Pancreas (tissue), 10 donors: ENCODE measurements at regions not wholly inside any gene's neighbourhood (a gene's known extent, or its start where the extent isn't known, plus 50 kb on each side); places are given as distances from the start of the nearest gene placed in this dataset.

Experiments used
- ATAC-seq, 4 donors: fragments of 200-7000 bp; cut with Tn5 transposase; one replicate each; pipeline versions ENCODE4 v1.8.0 to v1.9.1; 2020; ENCODE audit warnings: mild to moderate bottlenecking in 4 of 4, moderate library complexity in 4 of 4
- DNase-seq, 6 donors: peaks; one replicate each; pipeline ENCODE4 v3.0.0-alpha.2; 2020
- FAIRE-seq: peaks from 2 replicates; lab custom pipeline; 2012; peaks lifted over from hg19 to GRCh38; lab: Jason Lieb, UNC
- H3K27ac ChIP-seq, 4 donors: fragments of 200-600 bp; sonication (generic); 1 replicate in 3 of 4; 2 replicates in 1 of 4; pipeline versions ENCODE4 v1.5.0 to v1.8.0; 2020
- H3K27me3 ChIP-seq, 4 donors: fragments of 200-600 bp; one replicate each; pipeline ENCODE4 v1.8.0; 2021
- H3K36me3 ChIP-seq, 3 donors: fragments of 200-600 bp; sonication (generic) in 1 of 3; one replicate each; pipeline versions ENCODE4 v1.5.0 to v1.8.0; 2020 to 2021
- H3K4me1 ChIP-seq, 3 donors: fragments of 200-600 bp; one replicate each; pipeline ENCODE4 v1.8.0; 2021
- H3K4me3 ChIP-seq, 4 donors: fragments of 200-600 bp; sonication (generic) in 2 of 4; one replicate each; pipeline versions ENCODE4 v1.5.0 to v1.8.0; 2020 to 2021
- H3K9me3 ChIP-seq, 4 donors: fragments of 200-600 bp; one replicate each; pipeline ENCODE4 v1.8.0; 2021
- WGBS, 2 donors: extraction: QIAGEN DNeasy Blood & Tissue Kit; methylation state at CpG; one replicate each; pipeline ENCODE4 v1.1.7; 2013; 5-methylcytosine and 5-hydroxymethylcytosine counted together
- intact Hi-C, 3 donors: fragments of 100-400 bp; cut with DNase I; formaldehyde crosslinking; loops; one replicate each; pipeline versions ENCODE4 v1.11.1 to v1.14.2; 2022
- TF ChIP-seq, protein P1 (sequence below), 4 donors: fragments of 200-600 bp; sonication (generic) in 3 of 4; IDR thresholded peaks; one replicate each; pipeline versions ENCODE4 v1.5.0 to v1.8.0; 2021; ENCODE audit warnings: antibody characterized with exemption in 4 of 4
- donor health status: healthy with polysubstance abuse.
- donor health status: DM: no; HTN: no; CAD: no; lungs with moderate emphysema.
- donor health status: DM: no; HTN: no; CAD: no.
- donor health status: control.
- donor health status: control.
- donor health status: Bipolar disorder and iron deficiency.
- donor health status: DM: yes; HTN: yes; CAD: no.
- donor health status: DM: no; HTN: no; CAD: no.
- donor health status: DM: no; HTN: no; CAD: no.
- donor health status: DM: yes; HTN: yes; CAD: no.

DNA sequence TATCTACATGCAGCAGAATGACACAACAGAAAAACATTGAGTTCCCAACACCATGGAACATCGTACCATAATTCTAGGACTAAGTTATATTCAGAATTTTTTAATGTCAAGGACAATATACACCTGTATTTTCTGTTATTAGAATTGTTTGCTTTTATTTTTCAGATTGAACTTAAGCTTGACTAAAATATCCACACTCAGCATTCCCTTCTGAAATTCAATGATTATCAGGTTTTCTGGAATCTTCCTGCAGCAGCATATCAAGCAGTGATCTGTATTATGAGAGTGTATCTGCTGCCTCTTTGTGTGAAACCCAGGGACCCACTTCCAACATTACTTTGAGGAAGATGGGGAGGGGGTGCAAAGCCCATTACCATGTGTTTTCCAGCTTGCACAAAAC lies 578.6 kb upstream of the JAG1 start:
- ATAC-seq, result no peak
- TF ChIP-seq, protein P1, sequence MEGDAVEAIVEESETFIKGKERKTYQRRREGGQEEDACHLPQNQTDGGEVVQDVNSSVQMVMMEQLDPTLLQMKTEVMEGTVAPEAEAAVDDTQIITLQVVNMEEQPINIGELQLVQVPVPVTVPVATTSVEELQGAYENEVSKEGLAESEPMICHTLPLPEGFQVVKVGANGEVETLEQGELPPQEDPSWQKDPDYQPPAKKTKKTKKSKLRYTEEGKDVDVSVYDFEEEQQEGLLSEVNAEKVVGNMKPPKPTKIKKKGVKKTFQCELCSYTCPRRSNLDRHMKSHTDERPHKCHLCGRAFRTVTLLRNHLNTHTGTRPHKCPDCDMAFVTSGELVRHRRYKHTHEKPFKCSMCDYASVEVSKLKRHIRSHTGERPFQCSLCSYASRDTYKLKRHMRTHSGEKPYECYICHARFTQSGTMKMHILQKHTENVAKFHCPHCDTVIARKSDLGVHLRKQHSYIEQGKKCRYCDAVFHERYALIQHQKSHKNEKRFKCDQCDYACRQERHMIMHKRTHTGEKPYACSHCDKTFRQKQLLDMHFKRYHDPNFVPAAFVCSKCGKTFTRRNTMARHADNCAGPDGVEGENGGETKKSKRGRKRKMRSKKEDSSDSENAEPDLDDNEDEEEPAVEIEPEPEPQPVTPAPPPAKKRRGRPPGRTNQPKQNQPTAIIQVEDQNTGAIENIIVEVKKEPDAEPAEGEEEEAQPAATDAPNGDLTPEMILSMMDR (IDR thresholded peaks at IDR 0.05), result no peak
- Histone ChIP-seq H3K36me3 (no peaks in the 10 kb centered on the region), H3K27ac (no peak overlapping the region), H3K27me3 (no peaks in the 10 kb centered on the region), H3K4me3 (no peak overlapping the region), H3K4me1 (no peaks in the 10 kb centered on the region), H3K9me3 (no peaks in the 10 kb centered on the region)
- DNase-seq, result no peak
- WGBS, 2 donors, result 82 to 93% methylated on average over 1 of the region's 1 CpG
- intact Hi-C loops, result no loop called here
- FAIRE-seq, result no peak

DNA sequence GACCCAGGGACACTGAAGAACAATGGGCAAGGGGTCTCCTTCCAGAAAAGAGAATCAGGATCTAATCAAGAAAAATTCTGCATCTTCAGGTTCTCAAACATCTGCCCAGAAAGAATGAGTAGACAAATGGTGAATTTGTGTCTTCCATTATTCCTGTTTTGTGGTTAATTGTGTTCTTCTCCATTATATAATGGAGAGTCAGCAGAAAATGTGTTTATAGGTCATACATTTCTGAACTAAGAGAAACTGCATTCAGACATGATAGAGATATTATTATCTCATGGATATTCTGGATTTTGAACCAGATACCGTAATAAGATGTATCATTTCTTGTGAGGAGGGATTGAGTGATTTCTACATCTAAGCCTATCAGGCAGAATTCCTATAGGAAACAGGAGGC lies 581.7 kb upstream of the JAG1 start:
- no peak overlapping the region for H3K27ac ChIP-seq
- 94 to 95% methylated on average over 1 of the region's 1 CpG for WGBS, 2 donors
- DNase-seq (no peak), FAIRE-seq (no peak), ATAC-seq (no peak)
- H3K36me3 ChIP-seq, result no peaks in the 10 kb centered on the region
- TF ChIP-seq, protein P1 (IDR thresholded peaks at IDR 0.05), result no peak
- no peaks in the 10 kb centered on the region for H3K9me3 ChIP-seq
- no peaks in the 10 kb centered on the region for H3K27me3 ChIP-seq
- H3K4me3 ChIP-seq, result no peak overlapping the region
- intact Hi-C loops, result no loop called here
- H3K4me1 ChIP-seq, result no peaks in the 10 kb centered on the region

DNA sequence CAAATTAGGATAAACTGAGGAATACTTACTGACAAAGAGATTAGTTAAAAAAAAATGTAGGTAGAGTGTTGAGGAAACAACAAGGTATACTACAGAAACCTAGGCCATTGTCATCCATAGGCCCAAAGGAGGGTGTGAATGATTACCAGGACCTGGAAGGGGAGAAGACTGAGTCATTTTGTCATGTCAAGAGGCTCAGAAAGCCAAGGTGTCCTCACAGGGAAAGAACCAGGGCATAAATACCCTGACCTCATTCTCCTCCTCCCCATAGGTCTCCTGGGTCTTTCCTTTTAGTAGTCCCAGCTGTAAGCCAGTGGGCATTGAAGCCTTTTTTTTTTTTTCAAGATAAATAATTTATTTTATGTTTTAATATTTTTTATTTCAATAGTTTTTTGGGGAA lies 582.1 kb upstream of the JAG1 start:
- DNase-seq (no peak), ATAC-seq (no peak), FAIRE-seq (no peak)
- Histone ChIP-seq H3K4me3 (no peak overlapping the region), H3K27ac (no peak overlapping the region), H3K9me3 (no peaks in the 10 kb centered on the region), H3K4me1 (no peaks in the 10 kb centered on the region), H3K27me3 (no peaks in the 10 kb centered on the region), H3K36me3 (no peaks in the 10 kb centered on the region)
- TF ChIP-seq, protein P1 (IDR thresholded peaks at IDR 0.05), result no peak
- intact Hi-C loops, result no loop called here

DNA sequence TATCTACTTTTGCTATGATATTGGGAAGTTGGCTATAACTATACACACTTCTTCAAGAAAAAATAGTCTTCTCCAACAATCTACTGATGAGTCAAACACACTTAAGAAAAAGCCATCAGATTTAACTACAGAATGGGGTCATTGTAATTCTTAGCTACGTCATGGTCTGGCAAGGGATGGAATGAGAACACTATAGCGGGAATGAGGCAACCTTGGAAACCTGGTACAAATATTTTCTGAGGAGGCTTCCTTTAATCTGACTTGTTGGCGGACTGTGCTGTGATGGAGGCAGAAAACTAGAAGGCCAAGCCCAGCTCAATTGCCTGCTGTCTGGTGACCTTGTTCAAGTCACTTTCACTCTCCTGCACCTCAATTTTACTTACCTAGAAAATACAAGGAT lies 586.8 kb upstream of the JAG1 start:
- intact Hi-C loops, result no loop called here
- DNase-seq, result no peak
- no peaks in the 10 kb centered on the region for H3K27me3 ChIP-seq
- no peak for ATAC-seq
- no peak for FAIRE-seq
- 89 to 93% methylated on average over 3 of the region's 3 CpGs for WGBS, 2 donors
- H3K9me3 ChIP-seq, result no peaks in the 10 kb centered on the region
- no peaks in the 10 kb centered on the region for H3K4me1 ChIP-seq
- no peak overlapping the region for H3K4me3 ChIP-seq
- H3K36me3 ChIP-seq, result no peaks in the 10 kb centered on the region
- TF ChIP-seq, protein P1 (IDR thresholded peaks at IDR 0.05), result no peak
- H3K27ac ChIP-seq, result no peak overlapping the region

DNA sequence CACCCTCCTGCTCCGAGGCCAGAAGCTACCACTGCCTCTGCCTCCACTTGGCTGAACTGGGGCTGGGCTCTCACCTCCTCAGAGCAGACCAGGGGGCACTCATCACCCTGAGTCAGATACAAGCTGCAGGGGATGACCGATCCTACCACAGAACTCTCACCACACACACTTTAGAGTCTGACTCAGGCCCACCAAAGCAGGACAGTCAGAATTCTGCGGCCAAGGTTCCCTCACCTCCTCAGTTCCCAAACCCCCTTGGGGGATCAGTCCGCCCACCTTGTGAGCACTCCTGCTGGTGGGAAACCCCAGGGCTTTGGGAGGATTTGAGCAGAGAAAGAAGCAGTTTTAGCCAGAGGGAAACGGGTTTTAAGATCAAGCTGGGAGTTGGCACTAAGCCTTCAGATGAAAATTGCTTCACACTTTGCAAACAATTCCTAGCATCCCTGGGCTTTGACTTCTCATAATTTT lies 587.8 kb upstream of the JAG1 start:
- intact Hi-C loops, result no loop called here
- TF ChIP-seq, protein P1 (IDR thresholded peaks at IDR 0.05), result no peak
- 64 to 68% methylated on average over 5 of the region's 5 CpGs for WGBS, 2 donors
- FAIRE-seq, result no peak
- H3K4me1 ChIP-seq, result no peaks in the 10 kb centered on the region
- peak in 1 of 4 donors; percentile 27 for ATAC-seq
- DNase-seq, result no peak
- no peaks in the 10 kb centered on the region for H3K36me3 ChIP-seq
- H3K27ac ChIP-seq, result no peak overlapping the region
- H3K9me3 ChIP-seq, result no peaks in the 10 kb centered on the region
- H3K4me3 ChIP-seq, result no peak overlapping the region
- H3K27me3 ChIP-seq, result no peaks in the 10 kb centered on the region
